ENCODE measurements at regions not wholly inside any gene's neighbourhood (a gene's known extent, or its start where the extent isn't known, plus 50 kb on each side); places are given as distances from the start of the nearest gene placed in this dataset.

DNA sequence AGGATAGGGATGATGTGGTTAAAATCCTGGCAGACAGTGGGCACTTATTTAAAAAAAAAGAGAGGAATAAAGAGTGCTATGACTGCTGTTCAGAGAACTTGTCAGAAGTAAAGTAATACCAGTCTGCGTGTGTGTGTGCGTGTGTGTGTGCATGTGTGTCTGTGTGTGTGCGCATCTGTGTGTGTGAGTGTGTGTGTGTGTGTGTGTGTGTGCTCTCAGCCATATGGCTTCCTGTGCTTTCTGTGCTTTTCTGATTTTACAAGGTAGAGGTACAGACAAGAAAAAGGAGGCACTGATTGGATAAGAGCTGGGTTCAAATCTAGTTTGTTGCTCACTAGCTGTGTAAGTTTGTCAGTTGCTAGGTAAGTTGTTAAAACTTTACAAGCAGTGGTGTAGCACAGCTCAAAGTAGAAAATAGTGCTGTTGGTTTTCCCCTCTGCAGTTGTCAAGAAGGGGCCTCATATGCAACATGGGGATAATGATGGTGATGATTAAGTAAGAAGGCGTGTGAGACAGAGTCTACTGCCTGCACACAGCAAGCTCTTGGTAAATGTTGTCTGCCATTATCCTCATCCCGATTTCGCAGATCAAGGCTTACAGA is 155.3 kb upstream of the ZNF217 start:
- TF ChIP-seq EZH2phosphoT487 (conservative IDR thresholded peaks at IDR 0.05; ENCODE audit: low read length), result no peak
- TF ChIP-seq, protein P1, sequence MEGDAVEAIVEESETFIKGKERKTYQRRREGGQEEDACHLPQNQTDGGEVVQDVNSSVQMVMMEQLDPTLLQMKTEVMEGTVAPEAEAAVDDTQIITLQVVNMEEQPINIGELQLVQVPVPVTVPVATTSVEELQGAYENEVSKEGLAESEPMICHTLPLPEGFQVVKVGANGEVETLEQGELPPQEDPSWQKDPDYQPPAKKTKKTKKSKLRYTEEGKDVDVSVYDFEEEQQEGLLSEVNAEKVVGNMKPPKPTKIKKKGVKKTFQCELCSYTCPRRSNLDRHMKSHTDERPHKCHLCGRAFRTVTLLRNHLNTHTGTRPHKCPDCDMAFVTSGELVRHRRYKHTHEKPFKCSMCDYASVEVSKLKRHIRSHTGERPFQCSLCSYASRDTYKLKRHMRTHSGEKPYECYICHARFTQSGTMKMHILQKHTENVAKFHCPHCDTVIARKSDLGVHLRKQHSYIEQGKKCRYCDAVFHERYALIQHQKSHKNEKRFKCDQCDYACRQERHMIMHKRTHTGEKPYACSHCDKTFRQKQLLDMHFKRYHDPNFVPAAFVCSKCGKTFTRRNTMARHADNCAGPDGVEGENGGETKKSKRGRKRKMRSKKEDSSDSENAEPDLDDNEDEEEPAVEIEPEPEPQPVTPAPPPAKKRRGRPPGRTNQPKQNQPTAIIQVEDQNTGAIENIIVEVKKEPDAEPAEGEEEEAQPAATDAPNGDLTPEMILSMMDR (IDR thresholded peaks at IDR 0.05; ENCODE audit: insufficient read depth, low read length, poor library complexity, severe bottlenecking), result no peak

All from SU-DHL-6 (cell line).